ENCODE measurements at regions not wholly inside any gene's neighbourhood (a gene's known extent, or its start where the extent isn't known, plus 50 kb on each side); places are given as distances from the start of the nearest gene placed in this dataset.

DNA sequence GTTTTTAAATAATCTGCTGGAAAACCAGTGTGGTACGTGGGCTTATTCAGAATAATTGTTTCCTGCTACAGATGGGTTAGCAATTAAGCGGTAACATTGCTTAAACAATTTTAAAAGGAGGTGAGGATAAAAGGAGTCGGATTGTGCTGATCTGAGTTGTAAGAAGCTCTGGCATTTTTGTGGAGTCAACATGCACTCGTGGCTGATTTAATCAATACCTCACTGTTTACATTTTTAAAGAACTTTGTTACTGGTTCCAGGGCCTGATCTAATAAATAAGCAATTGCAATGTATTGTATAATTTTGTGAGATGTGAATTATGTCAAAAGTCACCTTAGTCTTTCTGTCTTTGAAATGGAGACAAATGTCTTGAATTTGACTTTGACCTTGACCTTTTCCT, 474.0 kb downstream of the SETD4 start:
- TF ChIP-seq, protein P1, sequence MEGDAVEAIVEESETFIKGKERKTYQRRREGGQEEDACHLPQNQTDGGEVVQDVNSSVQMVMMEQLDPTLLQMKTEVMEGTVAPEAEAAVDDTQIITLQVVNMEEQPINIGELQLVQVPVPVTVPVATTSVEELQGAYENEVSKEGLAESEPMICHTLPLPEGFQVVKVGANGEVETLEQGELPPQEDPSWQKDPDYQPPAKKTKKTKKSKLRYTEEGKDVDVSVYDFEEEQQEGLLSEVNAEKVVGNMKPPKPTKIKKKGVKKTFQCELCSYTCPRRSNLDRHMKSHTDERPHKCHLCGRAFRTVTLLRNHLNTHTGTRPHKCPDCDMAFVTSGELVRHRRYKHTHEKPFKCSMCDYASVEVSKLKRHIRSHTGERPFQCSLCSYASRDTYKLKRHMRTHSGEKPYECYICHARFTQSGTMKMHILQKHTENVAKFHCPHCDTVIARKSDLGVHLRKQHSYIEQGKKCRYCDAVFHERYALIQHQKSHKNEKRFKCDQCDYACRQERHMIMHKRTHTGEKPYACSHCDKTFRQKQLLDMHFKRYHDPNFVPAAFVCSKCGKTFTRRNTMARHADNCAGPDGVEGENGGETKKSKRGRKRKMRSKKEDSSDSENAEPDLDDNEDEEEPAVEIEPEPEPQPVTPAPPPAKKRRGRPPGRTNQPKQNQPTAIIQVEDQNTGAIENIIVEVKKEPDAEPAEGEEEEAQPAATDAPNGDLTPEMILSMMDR (IDR thresholded peaks at IDR 0.05): no peak
- no peak for TF ChIP-seq POLR2A (IDR thresholded peaks at IDR 0.05)
